ENCODE measurements at regions not wholly inside any gene's neighbourhood (a gene's known extent, or its start where the extent isn't known, plus 50 kb on each side); places are given as distances from the start of the nearest gene placed in this dataset.
"Not testable (repeated sequence)": the region's sequence is repeated elsewhere in the genome, so short reads cannot be mapped to it uniquely, and the experiment has no call there.

DNA sequence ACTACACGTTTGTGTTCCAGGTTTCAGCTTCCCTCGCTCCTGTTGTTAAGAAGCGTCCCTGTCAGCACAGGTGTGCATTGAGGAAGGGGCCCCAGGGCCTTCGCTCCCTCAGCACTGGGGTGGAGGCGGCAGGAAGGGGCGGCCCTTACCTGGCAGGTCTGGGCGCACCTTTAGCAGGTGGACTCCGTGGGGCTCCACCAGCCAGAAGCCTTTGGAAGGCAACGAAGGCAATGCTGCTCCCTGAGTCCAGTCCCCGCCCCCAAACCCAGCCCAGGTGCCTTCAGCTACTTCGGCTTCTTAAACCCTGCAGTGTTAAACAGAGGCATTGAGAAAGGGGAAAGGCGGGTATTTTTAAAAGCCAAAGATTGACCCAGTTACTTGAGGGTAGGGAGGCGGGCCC lies 4398.8 kb upstream of the TPTE start:
- H3K27me3 ChIP-seq (ENCODE audit: low read depth); H3K9me3 ChIP-seq; DNase-seq (ENCODE audit: low spot score in 2 of 2); H3K4me3 ChIP-seq; H3K4me1 ChIP-seq; H3K36me3 ChIP-seq (replicated peaks); in situ Hi-C loops (cut with MboI; ENCODE audit: low sequenced_read_pairs): not testable (repeated sequence)

DNA sequence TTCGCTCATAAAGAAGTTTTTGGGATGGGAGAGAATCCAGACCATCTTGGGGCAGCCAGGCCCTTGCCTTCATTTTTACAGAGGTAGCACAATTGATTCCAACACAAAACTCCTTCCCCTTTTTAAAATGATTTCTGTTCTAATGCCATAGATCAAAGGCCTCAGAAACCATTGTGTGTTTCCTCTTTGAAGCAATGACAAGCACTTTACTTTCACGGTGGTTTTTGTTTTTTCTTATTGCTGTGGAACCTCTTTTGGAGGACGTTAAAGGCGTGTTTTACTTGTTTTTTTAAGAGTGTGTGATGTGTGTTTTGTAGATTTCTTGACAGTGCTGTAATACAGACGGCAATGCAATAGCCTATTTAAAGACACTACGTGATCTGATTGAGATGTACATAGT lies 4398.2 kb upstream of the TPTE start:
- H3K36me3 ChIP-seq (replicated peaks); in situ Hi-C loops (cut with MboI; ENCODE audit: low sequenced_read_pairs); H3K4me3 ChIP-seq; H3K9me3 ChIP-seq; H3K27me3 ChIP-seq (ENCODE audit: low read depth); H3K4me1 ChIP-seq; DNase-seq (ENCODE audit: low spot score in 2 of 2): not testable (repeated sequence)

DNA sequence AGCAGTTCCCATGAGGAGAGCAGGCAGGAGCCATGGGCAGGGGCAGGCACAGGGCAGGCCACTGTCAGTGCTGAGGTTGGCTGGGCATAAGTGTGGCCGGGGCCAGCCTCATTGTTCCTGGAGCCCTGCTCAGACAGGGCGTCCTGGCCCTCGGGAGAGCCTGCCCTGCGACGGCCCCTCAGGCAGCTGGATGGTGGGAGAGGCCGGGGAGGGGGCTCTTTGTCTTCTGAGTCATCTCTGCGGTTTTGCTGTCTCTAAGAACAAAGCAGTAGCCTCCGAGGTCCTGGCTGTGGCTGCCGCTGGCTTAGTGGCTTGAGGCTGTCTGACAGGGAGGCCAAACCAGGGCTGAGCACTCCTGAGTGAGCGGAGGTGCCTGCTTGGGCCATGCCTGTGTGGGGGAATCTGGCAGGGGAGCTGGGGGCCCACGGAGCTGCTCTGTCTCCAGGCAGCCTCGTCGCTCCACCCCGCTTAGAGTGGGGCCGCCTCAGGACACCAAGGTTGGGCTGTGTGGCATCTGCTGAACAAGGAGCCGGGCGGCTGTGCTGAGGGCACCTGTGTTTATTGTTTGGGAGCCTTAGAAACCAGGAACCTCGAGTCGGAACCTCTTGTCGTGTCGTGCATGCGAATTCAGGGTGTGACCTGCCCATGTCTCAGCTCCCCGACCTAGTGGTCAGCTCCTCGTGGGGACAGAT lies 4395.7 kb upstream of the TPTE start:
- H3K36me3 ChIP-seq (replicated peaks); H3K9me3 ChIP-seq; H3K4me1 ChIP-seq; H3K4me3 ChIP-seq; H3K27me3 ChIP-seq (ENCODE audit: low read depth); in situ Hi-C loops (cut with MboI; ENCODE audit: low sequenced_read_pairs): not testable (repeated sequence)
- DNase-seq (ENCODE audit: low spot score in 2 of 2) = peak in 1 of 2 experiments; percentile 52

DNA sequence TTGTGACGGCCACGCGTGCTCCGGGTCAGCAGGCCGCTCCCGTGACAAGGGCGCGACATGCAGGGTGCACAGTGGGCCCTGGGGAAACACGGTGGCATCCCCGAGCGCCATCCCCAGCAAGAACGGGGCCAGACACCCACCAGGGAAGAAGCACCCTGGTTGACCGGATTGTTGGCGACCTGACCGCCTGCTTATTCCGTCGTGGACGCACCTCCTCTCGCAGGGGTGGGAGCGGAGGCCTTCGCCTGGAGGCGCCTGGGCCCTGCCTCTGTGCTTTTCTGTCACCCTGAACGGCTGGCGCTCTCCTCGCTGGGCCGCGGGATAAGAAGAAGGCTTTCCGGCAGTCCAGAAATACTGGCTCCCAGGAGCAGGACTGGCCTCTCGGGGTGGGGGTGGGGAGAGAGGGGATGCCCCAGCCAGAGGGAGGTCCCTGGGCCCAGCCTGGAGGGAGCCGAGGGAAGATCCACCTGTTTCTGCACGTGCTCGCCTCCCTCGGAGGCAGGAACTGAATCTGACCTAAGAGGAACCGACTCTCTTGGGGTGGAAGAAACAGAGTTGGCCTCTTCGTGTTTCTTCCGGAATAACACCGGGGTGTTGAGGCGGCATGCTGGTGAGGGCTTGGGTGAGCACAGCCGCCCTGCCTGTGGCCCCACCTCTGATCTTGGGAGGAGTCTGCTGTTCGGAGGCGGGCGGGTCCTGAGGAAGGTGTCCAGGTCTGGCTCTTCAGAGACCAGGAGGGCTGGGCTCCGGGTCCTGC lies 4394.2 kb upstream of the TPTE start:
- H3K36me3 ChIP-seq (replicated peaks); H3K9me3 ChIP-seq; H3K27me3 ChIP-seq (ENCODE audit: low read depth); H3K4me1 ChIP-seq; in situ Hi-C loops (cut with MboI; ENCODE audit: low sequenced_read_pairs); H3K4me3 ChIP-seq: not testable (repeated sequence)
- DNase-seq (ENCODE audit: low spot score in 2 of 2) = peak in 1 of 2 experiments; percentile 5

DNA sequence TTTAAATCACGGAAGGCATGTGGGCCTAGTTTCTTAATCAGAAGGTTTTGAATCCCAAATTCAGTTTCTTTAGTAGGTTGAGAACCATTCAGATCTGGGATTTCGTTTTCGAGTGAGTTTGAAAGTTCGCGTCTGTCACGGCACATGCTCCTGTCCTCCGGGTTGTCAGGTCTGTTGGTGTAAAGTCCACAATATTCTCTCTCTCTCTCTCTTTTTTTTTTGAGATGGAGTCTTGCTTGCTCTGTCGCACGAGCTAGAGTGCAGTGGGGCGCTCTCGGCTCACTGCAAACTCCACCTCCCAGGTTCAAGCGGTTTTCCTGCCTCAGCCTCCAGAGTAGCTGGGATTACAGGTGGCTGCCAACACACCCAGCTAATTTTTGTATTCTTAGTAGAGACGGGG lies 4390.6 kb upstream of the TPTE start:
- in situ Hi-C loops (cut with MboI; ENCODE audit: low sequenced_read_pairs); H3K4me1 ChIP-seq; H3K4me3 ChIP-seq; H3K9me3 ChIP-seq; H3K36me3 ChIP-seq (replicated peaks); H3K27me3 ChIP-seq (ENCODE audit: low read depth); DNase-seq (ENCODE audit: low spot score in 2 of 2): not testable (repeated sequence)

DNA sequence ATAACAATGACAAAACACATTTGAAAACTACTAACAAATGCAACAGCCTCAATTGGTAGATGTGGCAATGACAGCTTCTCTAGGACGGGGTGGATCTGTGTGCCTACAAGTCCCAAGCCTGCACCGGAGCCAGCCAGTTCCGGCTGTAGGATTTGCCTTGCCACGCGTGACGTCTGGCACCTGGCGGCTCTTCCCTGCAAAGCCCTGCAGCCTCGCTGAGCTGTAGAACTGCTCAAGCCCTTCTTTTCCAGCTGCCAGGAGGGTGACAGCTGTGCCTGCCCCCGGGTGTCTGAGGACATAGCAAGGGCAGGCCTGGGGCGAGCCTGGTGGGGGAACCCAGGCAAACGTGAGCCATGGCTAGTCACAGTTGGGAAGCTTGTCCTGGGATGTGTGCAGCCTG lies 4388.0 kb upstream of the TPTE start:
- H3K27me3 ChIP-seq (ENCODE audit: low read depth); H3K36me3 ChIP-seq (replicated peaks); H3K4me3 ChIP-seq; H3K9me3 ChIP-seq; in situ Hi-C loops (cut with MboI; ENCODE audit: low sequenced_read_pairs); DNase-seq (ENCODE audit: low spot score in 2 of 2); H3K4me1 ChIP-seq: not testable (repeated sequence)

DNA sequence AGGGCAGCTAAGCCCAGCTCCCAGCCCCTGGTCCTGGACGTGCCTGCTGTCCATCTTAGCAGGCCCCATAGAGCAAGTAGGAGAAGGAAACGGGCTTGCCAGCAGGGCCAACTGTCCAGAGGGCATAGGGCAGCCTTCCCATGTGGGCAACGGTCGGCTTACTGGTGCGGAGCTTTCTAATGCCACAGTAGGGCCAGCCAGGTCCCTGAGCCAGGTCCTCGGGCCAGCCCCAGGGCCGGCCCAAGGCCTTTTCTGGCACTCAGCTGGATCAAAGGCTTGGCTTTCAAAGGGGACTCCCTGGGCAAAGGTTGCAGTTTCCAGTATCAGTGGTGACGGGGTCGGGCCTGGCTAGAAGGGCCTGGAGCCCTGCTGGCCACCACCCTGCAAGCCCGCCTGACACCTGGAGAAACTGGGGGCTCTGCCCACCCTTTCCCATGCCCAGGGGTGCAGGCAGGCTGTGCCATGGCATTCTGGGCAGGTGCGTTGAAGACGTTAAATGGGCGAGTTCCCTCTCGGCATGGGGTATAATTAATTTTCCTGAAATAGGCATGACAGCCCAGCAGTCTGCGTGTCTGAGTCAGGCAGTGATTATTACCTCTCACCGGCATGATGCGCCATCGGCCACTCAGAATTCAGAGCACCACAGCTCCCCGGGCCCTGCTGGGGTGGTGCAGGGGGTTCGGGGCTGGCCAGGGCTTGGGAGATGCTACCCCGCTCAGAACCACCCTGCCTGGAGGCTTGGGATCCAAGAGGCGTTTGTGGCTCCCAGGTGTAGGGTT lies 4387.3 kb upstream of the TPTE start:
- H3K9me3 ChIP-seq; in situ Hi-C loops (cut with MboI; ENCODE audit: low sequenced_read_pairs); DNase-seq (ENCODE audit: low spot score in 2 of 2); H3K4me3 ChIP-seq; H3K4me1 ChIP-seq; H3K36me3 ChIP-seq (replicated peaks); H3K27me3 ChIP-seq (ENCODE audit: low read depth): not testable (repeated sequence)

DNA sequence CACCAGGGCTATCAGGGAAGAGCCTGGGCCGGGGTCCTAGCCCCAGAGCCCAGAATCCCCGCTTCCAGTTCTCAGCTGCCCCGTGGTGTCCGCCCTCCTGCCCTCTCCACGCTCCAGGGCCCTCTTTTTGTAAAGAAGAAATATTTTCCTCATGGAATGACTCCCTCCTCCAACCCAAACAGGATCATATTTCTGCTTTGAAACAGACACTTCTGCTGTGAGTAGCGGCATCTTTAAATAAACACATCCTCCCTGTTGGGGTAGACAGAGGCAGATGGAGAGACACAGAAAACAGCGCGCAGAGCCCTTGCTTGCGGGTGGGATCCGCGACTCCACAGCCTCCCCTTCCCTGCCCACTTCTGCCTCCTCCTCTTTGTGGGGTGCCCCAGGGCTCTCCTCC lies 4384.7 kb upstream of the TPTE start:
- H3K27me3 ChIP-seq (ENCODE audit: low read depth); DNase-seq (ENCODE audit: low spot score in 2 of 2); H3K36me3 ChIP-seq (replicated peaks); H3K4me1 ChIP-seq; in situ Hi-C loops (cut with MboI; ENCODE audit: low sequenced_read_pairs); H3K4me3 ChIP-seq; H3K9me3 ChIP-seq: not testable (repeated sequence)

DNA sequence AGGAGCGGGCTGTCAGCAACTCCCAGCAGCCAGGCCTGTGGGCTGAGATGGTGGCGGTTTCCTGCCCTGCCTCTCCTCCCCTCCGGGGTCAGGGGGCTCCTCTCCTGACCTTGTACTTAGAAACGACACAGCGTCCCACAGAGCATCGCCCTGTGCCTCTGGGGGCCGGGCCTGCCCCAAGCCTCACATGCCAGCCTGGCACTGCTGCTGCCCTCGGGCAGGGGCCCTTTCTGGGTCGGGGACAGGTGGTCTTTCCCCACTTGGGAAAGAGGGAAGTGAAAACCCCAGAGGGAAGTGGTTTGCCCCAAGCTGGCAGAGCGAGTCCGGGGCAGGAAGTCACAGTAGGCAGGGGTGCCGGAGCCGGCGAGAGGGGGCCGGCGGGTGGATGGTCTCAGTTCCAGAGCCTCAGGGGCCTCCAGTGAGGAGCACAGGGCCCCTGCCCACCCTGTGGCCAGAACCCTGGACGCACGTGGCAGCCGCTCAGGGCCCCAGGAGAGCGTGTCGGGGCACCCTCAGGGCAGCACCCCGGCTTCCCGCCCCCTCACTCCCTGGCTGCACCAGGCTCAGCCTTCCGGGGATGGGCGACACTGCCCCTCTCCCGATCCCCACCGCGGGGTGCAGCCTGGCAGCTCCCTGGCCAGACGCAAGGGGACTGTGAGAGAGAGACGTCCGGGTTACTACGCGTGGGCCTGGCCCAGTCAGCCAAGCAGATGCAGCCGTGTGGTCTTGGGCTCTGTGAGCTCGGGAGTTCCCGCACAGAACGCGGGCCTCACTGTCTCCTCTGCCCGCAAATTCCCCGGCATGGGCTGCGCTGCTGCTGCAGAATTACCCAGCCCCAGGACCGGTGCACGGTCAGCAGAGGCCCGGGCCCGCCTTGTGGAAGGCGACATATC lies 4382.9 kb upstream of the TPTE start:
- H3K4me1 ChIP-seq; H3K9me3 ChIP-seq; H3K27me3 ChIP-seq (ENCODE audit: low read depth); in situ Hi-C loops (cut with MboI; ENCODE audit: low sequenced_read_pairs); H3K36me3 ChIP-seq (replicated peaks); H3K4me3 ChIP-seq; DNase-seq (ENCODE audit: low spot score in 2 of 2): not testable (repeated sequence)

DNA sequence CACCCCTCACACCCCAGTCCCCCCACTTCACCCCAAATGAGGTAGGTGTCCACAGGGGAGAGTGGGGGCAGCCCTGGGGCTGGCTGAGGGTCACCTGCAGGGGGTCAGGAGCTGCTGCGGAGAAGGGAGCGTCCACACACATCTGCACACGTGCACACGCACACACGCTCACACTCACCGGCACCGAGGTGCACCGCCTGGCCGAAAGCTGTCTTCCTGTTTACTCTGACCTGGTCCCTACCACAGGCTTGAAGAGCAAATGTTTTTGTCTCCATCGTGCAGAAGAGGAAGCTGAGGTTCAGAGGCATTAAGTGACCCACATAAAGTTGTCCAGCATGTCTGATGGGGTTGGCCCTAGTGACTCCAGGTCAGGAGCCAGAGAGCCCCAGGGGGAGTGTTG lies 4382.1 kb upstream of the TPTE start:
- H3K9me3 ChIP-seq; DNase-seq (ENCODE audit: low spot score in 2 of 2); H3K4me1 ChIP-seq; in situ Hi-C loops (cut with MboI; ENCODE audit: low sequenced_read_pairs); H3K36me3 ChIP-seq (replicated peaks); H3K27me3 ChIP-seq (ENCODE audit: low read depth); H3K4me3 ChIP-seq: not testable (repeated sequence)

DNA sequence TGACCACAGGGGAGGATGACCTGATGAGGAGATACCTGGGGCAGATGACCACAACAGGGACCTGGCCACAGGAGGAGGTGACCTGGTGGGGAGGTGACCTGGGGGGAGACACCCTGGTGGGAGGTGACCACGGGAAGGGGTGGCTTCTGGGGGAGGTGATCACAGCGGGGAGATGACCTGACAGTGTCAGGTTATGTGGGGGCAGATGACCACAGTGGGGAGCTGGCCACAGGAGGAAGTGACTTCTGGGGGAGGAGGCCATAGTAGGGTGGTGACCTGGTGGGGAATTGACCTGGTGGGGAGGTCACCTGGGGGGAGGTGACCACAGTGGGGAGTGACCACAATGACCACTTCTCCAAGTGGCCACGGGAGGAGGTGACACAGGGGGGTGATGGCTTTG lies 4381.5 kb upstream of the TPTE start:
- H3K9me3 ChIP-seq; H3K36me3 ChIP-seq (replicated peaks); H3K27me3 ChIP-seq (ENCODE audit: low read depth); H3K4me1 ChIP-seq; in situ Hi-C loops (cut with MboI; ENCODE audit: low sequenced_read_pairs); H3K4me3 ChIP-seq; DNase-seq (ENCODE audit: low spot score in 2 of 2): not testable (repeated sequence)

DNA sequence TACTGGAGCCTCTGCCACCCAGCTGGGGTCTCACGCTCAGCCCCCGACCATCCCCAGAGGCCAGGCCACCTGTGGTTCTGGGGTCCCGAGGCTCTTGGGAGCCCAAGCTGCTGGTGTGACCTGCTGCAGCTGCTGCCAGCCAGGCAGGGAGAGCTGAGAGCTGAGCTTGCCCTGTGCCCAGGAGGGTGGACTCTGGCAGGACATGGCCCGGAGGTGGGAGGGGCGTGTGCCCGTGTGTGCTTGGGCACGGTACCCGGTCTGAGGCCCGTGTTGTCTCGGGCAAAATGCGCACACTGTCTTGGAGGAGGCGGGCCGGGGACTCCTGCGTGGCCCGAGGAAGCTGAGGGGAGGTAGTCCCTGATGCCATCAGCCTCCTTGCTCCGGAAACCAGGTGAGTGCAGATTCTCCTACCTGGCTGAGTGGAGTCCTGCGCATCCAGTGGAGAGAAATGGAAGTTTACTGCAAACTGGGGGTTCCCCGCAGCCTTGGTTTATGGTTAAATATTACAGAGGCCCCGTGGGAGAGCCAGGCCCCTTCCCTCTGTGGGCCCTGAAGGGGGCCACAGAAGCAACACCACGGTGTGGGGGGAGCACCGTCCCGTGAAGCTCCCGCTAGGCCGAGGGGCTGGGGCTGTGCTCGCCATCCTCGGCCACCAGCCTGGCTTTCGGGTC lies 4380.8 kb upstream of the TPTE start:
- H3K4me3 ChIP-seq; DNase-seq (ENCODE audit: low spot score in 2 of 2); in situ Hi-C loops (cut with MboI; ENCODE audit: low sequenced_read_pairs); H3K4me1 ChIP-seq; H3K9me3 ChIP-seq; H3K36me3 ChIP-seq (replicated peaks); H3K27me3 ChIP-seq (ENCODE audit: low read depth): not testable (repeated sequence)

DNA sequence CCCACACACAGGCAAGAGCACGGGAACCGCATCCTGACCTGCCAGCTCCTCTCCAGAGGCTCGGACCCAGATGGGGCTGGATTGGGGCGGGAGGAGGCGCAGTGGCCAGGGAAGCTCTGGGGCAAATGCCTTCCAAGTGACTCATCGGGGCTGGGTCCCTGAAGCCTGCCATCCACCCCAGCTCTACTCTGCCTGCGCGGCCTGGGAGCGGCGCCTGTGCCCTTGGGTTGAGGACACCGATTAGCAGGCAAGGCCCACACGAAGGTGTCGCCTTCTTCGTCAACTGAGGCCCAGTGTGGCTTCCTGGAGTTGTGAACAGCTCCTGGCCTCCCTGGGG lies 4380.3 kb upstream of the TPTE start:
- H3K9me3 ChIP-seq; in situ Hi-C loops (cut with MboI; ENCODE audit: low sequenced_read_pairs); H3K36me3 ChIP-seq (replicated peaks); H3K27me3 ChIP-seq (ENCODE audit: low read depth); H3K4me1 ChIP-seq; H3K4me3 ChIP-seq; DNase-seq (ENCODE audit: low spot score in 2 of 2): not testable (repeated sequence)
